ENCODE measurements at regions not wholly inside any gene's neighbourhood (a gene's known extent, or its start where the extent isn't known, plus 50 kb on each side); places are given as distances from the start of the nearest gene placed in this dataset.

DNA sequence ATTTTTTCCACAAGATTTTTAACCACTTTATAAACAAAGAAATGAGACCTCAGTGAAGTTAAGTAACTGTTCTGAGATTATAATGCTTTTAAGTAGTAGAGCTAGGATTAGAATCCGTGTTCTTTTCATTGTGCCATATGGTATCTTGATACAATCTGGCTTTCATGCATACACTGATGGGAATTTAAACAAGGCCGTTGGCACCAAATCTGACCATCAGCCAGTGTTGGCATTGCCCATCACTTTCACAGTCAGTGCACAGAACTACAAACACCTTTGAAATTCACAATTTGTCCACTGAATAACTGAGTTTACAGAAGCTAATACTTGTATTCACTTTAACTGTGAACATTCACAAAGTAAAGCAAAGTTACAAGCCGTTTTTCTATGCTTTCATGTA lies 1228.0 kb downstream of the TBC1D22A start:
- Histone ChIP-seq H3K4me1 (ENCODE audit: insufficient read depth, low read length, poor library complexity, severe bottlenecking) (no peaks in the 10 kb centered on the region), H2AFZ (ENCODE audit: low read length) (no peak overlapping the region), H3K79me2 (ENCODE audit: insufficient read depth, low read length) (no peaks in the 10 kb centered on the region), H3K9me3 (ENCODE audit: insufficient read depth, low read depth, low read length) (peaks cover 12% of the 10 kb centered on the region; the same call in 1 of the 2 replicates), H3K9ac (ENCODE audit: low read depth, low read length, poor library complexity, severe bottlenecking) (no peak overlapping the region), H3K27me3 (ENCODE audit: insufficient read depth, low read length, poor library complexity, severe bottlenecking) (no peaks in the 10 kb centered on the region), H3K36me3 (ENCODE audit: insufficient read depth, low read length) (no peaks in the 10 kb centered on the region), H3K9me2 (replicated peaks; ENCODE audit: low read depth, low read length) (no peaks in the 10 kb centered on the region), H3K4me3 (ENCODE audit: low read length, poor library complexity, severe bottlenecking) (no peak overlapping the region), H3F3A (ENCODE audit: low read depth) (no peaks in the 10 kb centered on the region), H4K20me1 (ENCODE audit: insufficient read depth, low read length, poor library complexity, severe bottlenecking) (no peaks in the 10 kb centered on the region), H3K4me2 (ENCODE audit: low read depth, low read length, poor library complexity, severe bottlenecking) (no peak overlapping the region)
- TF ChIP-seq, protein P1, sequence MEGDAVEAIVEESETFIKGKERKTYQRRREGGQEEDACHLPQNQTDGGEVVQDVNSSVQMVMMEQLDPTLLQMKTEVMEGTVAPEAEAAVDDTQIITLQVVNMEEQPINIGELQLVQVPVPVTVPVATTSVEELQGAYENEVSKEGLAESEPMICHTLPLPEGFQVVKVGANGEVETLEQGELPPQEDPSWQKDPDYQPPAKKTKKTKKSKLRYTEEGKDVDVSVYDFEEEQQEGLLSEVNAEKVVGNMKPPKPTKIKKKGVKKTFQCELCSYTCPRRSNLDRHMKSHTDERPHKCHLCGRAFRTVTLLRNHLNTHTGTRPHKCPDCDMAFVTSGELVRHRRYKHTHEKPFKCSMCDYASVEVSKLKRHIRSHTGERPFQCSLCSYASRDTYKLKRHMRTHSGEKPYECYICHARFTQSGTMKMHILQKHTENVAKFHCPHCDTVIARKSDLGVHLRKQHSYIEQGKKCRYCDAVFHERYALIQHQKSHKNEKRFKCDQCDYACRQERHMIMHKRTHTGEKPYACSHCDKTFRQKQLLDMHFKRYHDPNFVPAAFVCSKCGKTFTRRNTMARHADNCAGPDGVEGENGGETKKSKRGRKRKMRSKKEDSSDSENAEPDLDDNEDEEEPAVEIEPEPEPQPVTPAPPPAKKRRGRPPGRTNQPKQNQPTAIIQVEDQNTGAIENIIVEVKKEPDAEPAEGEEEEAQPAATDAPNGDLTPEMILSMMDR (conservative IDR thresholded peaks at IDR 0.05; ENCODE audit: low read length) = no peak
- no peak for TF ChIP-seq EZH2phosphoT487 (IDR thresholded peaks at IDR 0.05; ENCODE audit: borderline replicate concordance)

DNA sequence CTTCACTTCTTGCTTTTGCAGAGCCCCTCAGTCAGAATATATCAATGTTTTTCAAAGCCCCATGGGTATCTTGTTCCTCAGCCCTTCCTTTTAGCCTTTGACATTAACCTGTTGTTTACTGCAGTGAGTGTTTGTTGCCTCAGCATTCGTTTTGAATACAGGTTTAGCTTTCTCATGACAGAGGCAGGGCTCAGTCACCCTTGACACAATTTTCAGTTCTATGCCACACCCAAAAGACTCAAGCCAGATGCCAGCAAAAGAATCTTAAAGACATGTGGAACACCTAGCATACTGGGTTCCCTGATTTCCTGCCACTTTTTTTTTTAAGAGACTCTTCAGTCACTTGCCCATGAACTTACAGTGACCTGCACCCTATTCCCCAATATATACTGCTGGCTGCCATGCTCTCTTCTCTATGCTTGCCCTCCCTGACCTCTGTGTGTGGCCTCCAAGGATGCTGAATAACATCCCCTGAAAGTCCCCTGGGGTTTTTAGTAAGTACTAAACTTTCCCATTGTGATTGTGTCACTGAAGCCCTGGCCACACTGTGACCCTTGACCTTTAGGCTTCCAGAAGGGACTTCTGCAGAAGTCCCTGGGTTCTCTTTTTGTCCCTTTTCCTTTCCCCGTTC lies 1225.5 kb downstream of the TBC1D22A start:
- Histone ChIP-seq H3K9me3 (ENCODE audit: insufficient read depth, low read depth, low read length) (peaks cover 10% of the 10 kb centered on the region; the same call in 1 of the 2 replicates), H3F3A (ENCODE audit: low read depth) (no peaks in the 10 kb centered on the region), H3K4me3 (ENCODE audit: low read length, poor library complexity, severe bottlenecking) (no peak overlapping the region), H4K20me1 (ENCODE audit: insufficient read depth, low read length, poor library complexity, severe bottlenecking) (no peaks in the 10 kb centered on the region), H3K36me3 (ENCODE audit: insufficient read depth, low read length) (no peaks in the 10 kb centered on the region), H2AFZ (ENCODE audit: low read length) (no peak overlapping the region), H3K9me2 (replicated peaks; ENCODE audit: low read depth, low read length) (no peaks in the 10 kb centered on the region), H3K9ac (ENCODE audit: low read depth, low read length, poor library complexity, severe bottlenecking) (no peak overlapping the region), H3K27me3 (ENCODE audit: insufficient read depth, low read length, poor library complexity, severe bottlenecking) (no peaks in the 10 kb centered on the region), H3K4me1 (ENCODE audit: insufficient read depth, low read length, poor library complexity, severe bottlenecking) (no peaks in the 10 kb centered on the region), H3K4me2 (ENCODE audit: low read depth, low read length, poor library complexity, severe bottlenecking) (no peak overlapping the region), H3K79me2 (ENCODE audit: insufficient read depth, low read length) (no peaks in the 10 kb centered on the region)
- TF ChIP-seq, protein P1 (conservative IDR thresholded peaks at IDR 0.05; ENCODE audit: low read length) = no peak

DNA sequence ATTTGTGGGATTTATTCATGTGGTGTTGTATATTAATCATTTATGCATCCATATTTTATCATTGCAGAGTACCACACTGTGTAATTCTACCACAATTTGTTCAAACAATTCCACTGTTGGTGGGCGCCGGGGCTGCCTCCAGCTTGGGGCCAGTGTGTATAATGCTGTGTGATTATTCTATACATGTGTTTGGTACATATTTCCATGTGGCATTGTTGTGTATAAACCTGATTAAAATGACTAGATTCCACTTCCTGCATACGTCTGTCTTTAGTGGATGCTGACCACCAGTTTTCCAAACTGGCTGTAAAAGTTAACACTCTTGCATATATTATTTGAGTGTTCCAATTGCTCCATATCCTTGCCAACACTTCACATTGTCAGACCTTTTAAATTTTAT lies 1213.8 kb downstream of the TBC1D22A start:
- H3K4me3 ChIP-seq (ENCODE audit: low read length, poor library complexity, severe bottlenecking) = no peak overlapping the region
- no peaks in the 10 kb centered on the region for H3F3A ChIP-seq (ENCODE audit: low read depth)
- no peaks in the 10 kb centered on the region for H3K4me1 ChIP-seq (ENCODE audit: insufficient read depth, low read length, poor library complexity, severe bottlenecking)
- H3K4me2 ChIP-seq (ENCODE audit: low read depth, low read length, poor library complexity, severe bottlenecking) = no peak overlapping the region
- H3K9me3 ChIP-seq (ENCODE audit: insufficient read depth, low read depth, low read length) = peaks cover 4% of the 10 kb centered on the region; the same call in 1 of the 2 replicates
- H3K36me3 ChIP-seq (ENCODE audit: insufficient read depth, low read length) = no peaks in the 10 kb centered on the region
- no peaks in the 10 kb centered on the region for H3K27me3 ChIP-seq (ENCODE audit: insufficient read depth, low read length, poor library complexity, severe bottlenecking)
- H4K20me1 ChIP-seq (ENCODE audit: insufficient read depth, low read length, poor library complexity, severe bottlenecking) = no peaks in the 10 kb centered on the region
- H3K9ac ChIP-seq (ENCODE audit: low read depth, low read length, poor library complexity, severe bottlenecking) = no peak overlapping the region
- TF ChIP-seq, protein P1 (conservative IDR thresholded peaks at IDR 0.05; ENCODE audit: low read length) = no peak
- TF ChIP-seq EZH2phosphoT487 (IDR thresholded peaks at IDR 0.05; ENCODE audit: borderline replicate concordance) = no peak
- H2AFZ ChIP-seq (ENCODE audit: low read length) = no peak overlapping the region
- no peaks in the 10 kb centered on the region for H3K79me2 ChIP-seq (ENCODE audit: insufficient read depth, low read length)
- no peaks in the 10 kb centered on the region; the same call in 1 of the 2 replicates for H3K9me2 ChIP-seq (replicated peaks; ENCODE audit: low read depth, low read length)
